Loucy (cell line): ENCODE measurements at regions not wholly inside any gene's neighbourhood (a gene's known extent, or its start where the extent isn't known, plus 50 kb on each side); places are given as distances from the start of the nearest gene placed in this dataset.

Experiments
- H2AFZ ChIP-seq: fragments of 200-600 bp; sonication (generic); 2 replicates; pipeline ENCODE4 v1.6.0; 2016; ENCODE audit warnings: antibody characterized with exemption, mild to moderate bottlenecking, low read length, moderate library complexity
- H3F3A ChIP-seq: fragments of 200-600 bp; 2 replicates; pipeline ENCODE4 v1.6.0; 2016; ENCODE audit warnings: antibody characterized with exemption, low read depth, mild to moderate bottlenecking
- H3K27me3 ChIP-seq: fragments of 200-600 bp; sonication (generic); 2 replicates; pipeline ENCODE4 v1.6.1; 2014; ENCODE audit warnings: low read length, mild to moderate bottlenecking; ENCODE audit not compliant: insufficient read depth, poor library complexity, severe bottlenecking
- H3K36me3 ChIP-seq: fragments of 200-600 bp; sonication (generic); 2 replicates; pipeline ENCODE4 v1.6.1; 2016; ENCODE audit warnings: low read length; ENCODE audit not compliant: insufficient read depth
- H3K4me1 ChIP-seq: fragments of 200-600 bp; sonication (generic); 2 replicates; pipeline ENCODE4 v1.5.1; 2014; ENCODE audit warnings: low read length, mild to moderate bottlenecking; ENCODE audit not compliant: insufficient read depth, poor library complexity, severe bottlenecking
- H3K4me2 ChIP-seq: fragments of 200-600 bp; sonication (generic); 2 replicates; pipeline ENCODE4 v1.6.0; 2014; ENCODE audit warnings: antibody characterized with exemption, low read length, low read depth, mild to moderate bottlenecking; ENCODE audit not compliant: poor library complexity, severe bottlenecking
- H3K4me3 ChIP-seq: fragments of 200-600 bp; sonication (generic); 2 replicates; pipeline ENCODE4 v1.5.1; 2014; ENCODE audit warnings: low read length, mild to moderate bottlenecking, mixed read lengths; ENCODE audit not compliant: poor library complexity, severe bottlenecking
- H3K79me2 ChIP-seq: fragments of 200-600 bp; sonication (generic); 2 replicates; pipeline ENCODE4 v1.6.1; 2014; ENCODE audit warnings: low read length; ENCODE audit not compliant: insufficient read depth
- H3K9ac ChIP-seq: fragments of 200-600 bp; sonication (generic); 2 replicates; pipeline ENCODE4 v1.6.0; 2014; ENCODE audit warnings: mild to moderate bottlenecking, low read depth, low read length, moderate library complexity; ENCODE audit not compliant: poor library complexity, severe bottlenecking
- H3K9me2 ChIP-seq: fragments of 200-600 bp; sonication (generic); replicated peaks from 2 replicates; pipeline ENCODE4 v1.6.1; 2016; ENCODE audit warnings: low read depth, low read length, mixed read lengths
- H3K9me3 ChIP-seq: fragments of 200-600 bp; sonication (generic); 2 replicates; pipeline ENCODE4 v1.6.1; 2014; ENCODE audit warnings: mild to moderate bottlenecking, antibody characterized with exemption, low read length, low read depth; ENCODE audit not compliant: insufficient read depth
- H4K20me1 ChIP-seq: fragments of 200-600 bp; sonication (generic); 2 replicates; pipeline ENCODE4 v1.6.0; 2014; ENCODE audit warnings: antibody characterized with exemption, low read length, mild to moderate bottlenecking; ENCODE audit not compliant: insufficient read depth, poor library complexity, severe bottlenecking
- EZH2phosphoT487 ChIP-seq: fragments of 200-600 bp; IDR thresholded peaks from 2 replicates; pipeline ENCODE4 v1.6.1; 2018; ENCODE audit warnings: antibody characterized with exemption, mild to moderate bottlenecking, moderate library complexity, borderline replicate concordance
- TF ChIP-seq, protein P1 (sequence below): fragments of 200-600 bp; sonication (generic); conservative IDR thresholded peaks from 2 replicates; pipeline ENCODE4 v1.5.1; 2014; ENCODE audit warnings: mild to moderate bottlenecking, antibody characterized with exemption, low read length

DNA sequence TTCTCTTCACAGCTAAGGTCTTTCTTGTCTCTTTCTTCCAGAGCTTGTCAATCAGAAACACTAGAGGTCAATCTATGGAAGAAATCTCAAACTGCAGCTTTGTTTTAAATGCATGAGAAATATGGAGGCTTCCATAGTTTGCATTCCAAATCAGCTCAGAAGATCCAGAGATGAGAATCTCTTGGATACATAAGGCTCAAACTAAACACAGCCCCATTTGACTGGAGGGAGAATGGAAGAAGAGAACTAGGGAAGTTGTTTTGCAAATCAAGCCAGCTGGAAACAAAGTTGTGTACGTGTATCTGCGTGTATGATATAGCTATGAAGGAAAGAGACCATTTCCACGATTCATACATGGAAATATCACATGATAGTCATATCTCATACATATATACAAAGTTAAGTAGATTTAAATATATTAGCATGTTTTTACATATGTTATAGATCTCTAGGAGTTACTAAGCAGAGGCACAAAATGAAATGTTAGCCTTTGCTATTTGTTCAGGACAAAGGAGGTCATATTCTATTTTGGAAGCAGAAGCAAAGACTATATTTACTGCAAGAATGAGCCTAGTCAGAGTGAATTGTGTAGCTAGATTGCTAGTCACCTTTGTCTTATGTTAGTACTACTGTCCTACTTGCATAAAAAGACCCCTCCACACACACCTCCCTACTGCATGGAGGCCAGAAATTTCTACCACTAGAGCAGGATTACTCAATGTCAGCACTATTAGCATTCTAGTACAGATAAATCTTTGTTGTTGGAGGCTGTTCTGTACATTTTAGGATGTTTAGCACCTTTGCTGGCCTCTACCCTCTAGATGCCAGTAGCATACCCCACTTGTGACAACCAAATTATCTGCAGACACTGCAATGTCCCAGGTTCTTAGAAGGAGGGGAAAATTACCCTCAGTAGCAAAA lies 303.5 kb upstream of the CHAC2 start:
- Histone ChIP-seq H2AFZ (no peak overlapping the region), H4K20me1 (no peaks in the 10 kb centered on the region), H3K4me1 (no peaks in the 10 kb centered on the region), H3F3A (no peaks in the 10 kb centered on the region), H3K36me3 (no peaks in the 10 kb centered on the region), H3K4me3 (no peak overlapping the region), H3K9ac (no peak overlapping the region), H3K9me2 (no peaks in the 10 kb centered on the region), H3K79me2 (no peaks in the 10 kb centered on the region), H3K9me3 (no peaks in the 10 kb centered on the region), H3K4me2 (no peak overlapping the region), H3K27me3 (no peaks in the 10 kb centered on the region)
- TF ChIP-seq EZH2phosphoT487, result no peak
- TF ChIP-seq, protein P1, sequence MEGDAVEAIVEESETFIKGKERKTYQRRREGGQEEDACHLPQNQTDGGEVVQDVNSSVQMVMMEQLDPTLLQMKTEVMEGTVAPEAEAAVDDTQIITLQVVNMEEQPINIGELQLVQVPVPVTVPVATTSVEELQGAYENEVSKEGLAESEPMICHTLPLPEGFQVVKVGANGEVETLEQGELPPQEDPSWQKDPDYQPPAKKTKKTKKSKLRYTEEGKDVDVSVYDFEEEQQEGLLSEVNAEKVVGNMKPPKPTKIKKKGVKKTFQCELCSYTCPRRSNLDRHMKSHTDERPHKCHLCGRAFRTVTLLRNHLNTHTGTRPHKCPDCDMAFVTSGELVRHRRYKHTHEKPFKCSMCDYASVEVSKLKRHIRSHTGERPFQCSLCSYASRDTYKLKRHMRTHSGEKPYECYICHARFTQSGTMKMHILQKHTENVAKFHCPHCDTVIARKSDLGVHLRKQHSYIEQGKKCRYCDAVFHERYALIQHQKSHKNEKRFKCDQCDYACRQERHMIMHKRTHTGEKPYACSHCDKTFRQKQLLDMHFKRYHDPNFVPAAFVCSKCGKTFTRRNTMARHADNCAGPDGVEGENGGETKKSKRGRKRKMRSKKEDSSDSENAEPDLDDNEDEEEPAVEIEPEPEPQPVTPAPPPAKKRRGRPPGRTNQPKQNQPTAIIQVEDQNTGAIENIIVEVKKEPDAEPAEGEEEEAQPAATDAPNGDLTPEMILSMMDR, result no peak

DNA sequence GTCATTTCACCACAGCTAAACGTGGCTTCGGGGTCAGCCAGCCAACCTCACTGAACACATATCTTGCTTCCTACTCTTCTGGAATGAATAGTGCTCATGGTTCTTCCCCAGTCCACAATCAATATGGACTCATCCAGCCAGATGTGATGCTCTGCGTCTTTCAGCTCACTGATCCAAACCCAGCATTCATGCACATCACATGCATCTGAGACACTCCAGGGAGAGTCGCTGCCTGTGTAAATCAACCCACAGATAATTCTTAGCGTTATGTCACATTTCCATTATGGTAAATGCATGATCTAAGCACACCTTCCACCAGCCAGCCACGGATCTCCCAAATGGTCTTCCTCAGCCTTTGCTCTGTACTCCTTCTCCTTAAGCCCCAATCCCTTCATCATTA lies 306.7 kb upstream of the CHAC2 start:
- Histone ChIP-seq H3K9ac (no peak overlapping the region), H3K4me2 (no peak overlapping the region), H2AFZ (no peak overlapping the region), H3K36me3 (no peaks in the 10 kb centered on the region), H3F3A (no peaks in the 10 kb centered on the region), H3K79me2 (no peaks in the 10 kb centered on the region), H3K4me3 (no peak overlapping the region), H3K9me2 (no peaks in the 10 kb centered on the region), H4K20me1 (no peaks in the 10 kb centered on the region), H3K27me3 (no peaks in the 10 kb centered on the region), H3K9me3 (no peaks in the 10 kb centered on the region), H3K4me1 (no peaks in the 10 kb centered on the region)
- no peak for TF ChIP-seq EZH2phosphoT487
- TF ChIP-seq, protein P1, result no peak

DNA sequence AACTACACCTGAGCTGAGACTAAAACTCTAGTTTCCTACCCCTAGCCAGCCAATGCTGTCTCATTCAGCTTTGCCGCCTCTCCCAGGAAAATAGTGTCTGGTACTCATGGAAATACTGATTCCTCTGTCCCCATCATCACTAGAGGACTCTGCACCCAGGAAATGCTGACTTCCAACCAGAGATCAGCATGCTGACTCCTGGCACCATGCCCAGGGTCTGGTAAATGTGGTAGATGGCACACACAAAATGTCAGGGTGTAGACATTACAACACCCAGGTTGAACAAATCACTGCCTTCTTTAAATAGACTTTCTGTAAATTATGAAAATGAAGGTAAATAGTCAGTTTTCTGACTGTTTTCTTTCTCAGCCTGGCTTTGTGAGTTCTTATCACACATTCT lies 307.3 kb upstream of the CHAC2 start:
- no peaks in the 10 kb centered on the region for H4K20me1 ChIP-seq
- no peaks in the 10 kb centered on the region for H3K27me3 ChIP-seq
- no peaks in the 10 kb centered on the region for H3K9me3 ChIP-seq
- H3K36me3 ChIP-seq, result no peaks in the 10 kb centered on the region
- H3K4me2 ChIP-seq, result no peak overlapping the region
- H3K9me2 ChIP-seq, result no peaks in the 10 kb centered on the region
- no peaks in the 10 kb centered on the region for H3F3A ChIP-seq
- TF ChIP-seq, protein P1, result no peak
- TF ChIP-seq EZH2phosphoT487, result no peak
- H3K4me3 ChIP-seq, result no peak overlapping the region
- H2AFZ ChIP-seq, result no peak overlapping the region
- H3K4me1 ChIP-seq, result no peaks in the 10 kb centered on the region
- no peaks in the 10 kb centered on the region for H3K79me2 ChIP-seq
- no peak overlapping the region for H3K9ac ChIP-seq
